ENCODE measurements at regions not wholly inside any gene's neighbourhood (a gene's known extent, or its start where the extent isn't known, plus 50 kb on each side); places are given as distances from the start of the nearest gene placed in this dataset.

DNA sequence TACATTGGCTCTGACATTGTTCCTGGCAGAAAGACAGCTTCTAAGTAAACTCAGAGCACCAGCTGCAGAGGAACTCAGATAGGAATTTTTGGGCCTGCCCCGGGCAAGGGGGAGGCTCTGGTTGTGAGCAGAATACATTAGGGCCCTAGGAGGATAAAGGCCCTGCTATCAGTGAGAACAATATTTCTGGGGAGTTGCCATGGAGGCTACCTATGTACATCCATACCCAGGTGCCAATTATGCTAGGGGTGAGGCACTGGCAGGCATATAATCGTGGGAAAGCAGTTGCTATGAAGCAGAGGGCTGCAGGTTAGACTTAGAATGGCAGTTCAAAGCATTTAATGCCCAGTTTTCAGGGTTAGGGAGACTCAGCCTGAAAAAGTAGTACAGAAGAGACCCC lies 273.5 kb upstream of the EDA2R start:
- Histone ChIP-seq H3K4me1 (ENCODE audit: control insufficient read depth, insufficient read depth, low read length) (no peaks in the 10 kb centered on the region), H3K27ac (ENCODE audit: insufficient read depth, low read length) (no peak overlapping the region), H3K79me1 (ENCODE audit: low read depth in 1 of 2, low read length in 2 of 2) (no peaks in the 10 kb centered on the region), H4K5ac (ENCODE audit: low read depth, low read length) (no peak overlapping the region), H4K91ac (ENCODE audit: insufficient read depth, low read depth, low read length) (no peak overlapping the region), H3K27me3 (ENCODE audit: control insufficient read depth, insufficient read depth, low read length) (no peaks in the 10 kb centered on the region), H4K20me1 (ENCODE audit: insufficient read depth, low read length) (no peaks in the 10 kb centered on the region), H2AK5ac (ENCODE audit: low read depth, low read length) (no peak overlapping the region), H2AFZ (replicated peaks; ENCODE audit: low read length, poor library complexity) (no peak overlapping the region), H2BK20ac (ENCODE audit: low read depth, low read length) (no peak overlapping the region), H2BK120ac (ENCODE audit: low read depth, low read length) (no peak overlapping the region), H3K18ac (ENCODE audit: low read depth, low read length) (no peak overlapping the region), H3K36me3 (ENCODE audit: control insufficient read depth, insufficient read depth, low read length) (no peaks in the 10 kb centered on the region), H3K56ac (ENCODE audit: extremely low read depth, insufficient read depth, low read length) (no peak overlapping the region), H2AK9ac (replicated peaks; ENCODE audit: low read depth, low read length, poor library complexity) (no peak overlapping the region), H4K8ac (ENCODE audit: low read depth in 2 of 2, low read length in 2 of 2) (no peak overlapping the region), H3K14ac (replicated peaks; ENCODE audit: low read depth, low read length) (no peak overlapping the region), H3K4me3 (ENCODE audit: insufficient read depth, low read depth, low read length) (no peak overlapping the region), H3K23ac (ENCODE audit: low read depth, low read length) (no peak overlapping the region), H3K4me2 (ENCODE audit: low read depth, low read length) (no peak overlapping the region), H3K9ac (ENCODE audit: low read depth, low read length) (no peak overlapping the region), H2BK15ac (ENCODE audit: low read depth, low read length) (no peak overlapping the region), H3K9me3 (ENCODE audit: control insufficient read depth, insufficient read depth, low read length) (no peaks in the 10 kb centered on the region), H3K4ac (ENCODE audit: low read depth, low read length) (no peak overlapping the region), H2BK5ac (ENCODE audit: low read depth, low read length, poor library complexity, severe bottlenecking) (no peak overlapping the region), H3K9me1 (ENCODE audit: insufficient read depth, low read length) (no peaks in the 10 kb centered on the region)
- ChIA-PET POLR2A (ENCODE audit: unreplicated experiment) (no interaction called here), CTCF (no interaction called here)
- DNase-seq = no peak
- no TSS peak for BruUV-seq (replicated peaks)
- TF ChIP-seq POLR2A (IDR thresholded peaks at IDR 0.05; ENCODE audit: low read depth, low read length) = no peak
- TF ChIP-seq, protein P1, sequence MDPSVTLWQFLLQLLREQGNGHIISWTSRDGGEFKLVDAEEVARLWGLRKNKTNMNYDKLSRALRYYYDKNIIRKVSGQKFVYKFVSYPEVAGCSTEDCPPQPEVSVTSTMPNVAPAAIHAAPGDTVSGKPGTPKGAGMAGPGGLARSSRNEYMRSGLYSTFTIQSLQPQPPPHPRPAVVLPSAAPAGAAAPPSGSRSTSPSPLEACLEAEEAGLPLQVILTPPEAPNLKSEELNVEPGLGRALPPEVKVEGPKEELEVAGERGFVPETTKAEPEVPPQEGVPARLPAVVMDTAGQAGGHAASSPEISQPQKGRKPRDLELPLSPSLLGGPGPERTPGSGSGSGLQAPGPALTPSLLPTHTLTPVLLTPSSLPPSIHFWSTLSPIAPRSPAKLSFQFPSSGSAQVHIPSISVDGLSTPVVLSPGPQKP (IDR thresholded peaks at IDR 0.05; ENCODE audit: borderline replicate concordance, low read depth, low read length) = no peak
- TF ChIP-seq BHLHE40 (IDR thresholded peaks at IDR 0.05; ENCODE audit: low read depth, low read length) = no peak
- TF ChIP-seq, protein P2, sequence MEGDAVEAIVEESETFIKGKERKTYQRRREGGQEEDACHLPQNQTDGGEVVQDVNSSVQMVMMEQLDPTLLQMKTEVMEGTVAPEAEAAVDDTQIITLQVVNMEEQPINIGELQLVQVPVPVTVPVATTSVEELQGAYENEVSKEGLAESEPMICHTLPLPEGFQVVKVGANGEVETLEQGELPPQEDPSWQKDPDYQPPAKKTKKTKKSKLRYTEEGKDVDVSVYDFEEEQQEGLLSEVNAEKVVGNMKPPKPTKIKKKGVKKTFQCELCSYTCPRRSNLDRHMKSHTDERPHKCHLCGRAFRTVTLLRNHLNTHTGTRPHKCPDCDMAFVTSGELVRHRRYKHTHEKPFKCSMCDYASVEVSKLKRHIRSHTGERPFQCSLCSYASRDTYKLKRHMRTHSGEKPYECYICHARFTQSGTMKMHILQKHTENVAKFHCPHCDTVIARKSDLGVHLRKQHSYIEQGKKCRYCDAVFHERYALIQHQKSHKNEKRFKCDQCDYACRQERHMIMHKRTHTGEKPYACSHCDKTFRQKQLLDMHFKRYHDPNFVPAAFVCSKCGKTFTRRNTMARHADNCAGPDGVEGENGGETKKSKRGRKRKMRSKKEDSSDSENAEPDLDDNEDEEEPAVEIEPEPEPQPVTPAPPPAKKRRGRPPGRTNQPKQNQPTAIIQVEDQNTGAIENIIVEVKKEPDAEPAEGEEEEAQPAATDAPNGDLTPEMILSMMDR (conservative IDR thresholded peaks at IDR 0.05; ENCODE audit: low read depth, low read length) = no peak
- TF ChIP-seq RAD21 (IDR thresholded peaks at IDR 0.05; ENCODE audit: low read length) = no peak
- TF ChIP-seq MAZ (IDR thresholded peaks at IDR 0.05; ENCODE audit: borderline replicate concordance, low read depth, low read length) = no peak
- no peak for TF ChIP-seq NFE2L2 (IDR thresholded peaks at IDR 0.05; ENCODE audit: low read depth, low read length)
- no peak for TF ChIP-seq RFX5 (IDR thresholded peaks at IDR 0.05; ENCODE audit: low read depth, low read length)
- no peak for TF ChIP-seq MXI1 (IDR thresholded peaks at IDR 0.05; ENCODE audit: borderline replicate concordance, low read depth, low read length)
- no peak for TF ChIP-seq CEBPB (IDR thresholded peaks at IDR 0.05; ENCODE audit: low read depth, low read length)
- no peak for TF ChIP-seq FOS (IDR thresholded peaks at IDR 0.05; ENCODE audit: low read depth, low read length)
- in situ Hi-C loops (cut with MboI; ENCODE audit: low sequenced_read_pairs) (no loop called here), dilution Hi-C loops (cut with HindIII; ENCODE audit: low sequenced_read_pairs, unreplicated experiment) (no loop called here), intact Hi-C loops (cut with micrococcal nuclease) (no loop called here)
- no peak for ATAC-seq (ENCODE audit: low read depth)
- no CpG with 5 or more reads among the region's 2 CpGs for WGBS, 2 experiments (ENCODE audit: extremely low coverage in 2 of 2, insufficient read length in 1 of 2)
